HL-60 (cell line): ENCODE measurements at regions not wholly inside any gene's neighbourhood (a gene's known extent, or its start where the extent isn't known, plus 50 kb on each side); places are given as distances from the start of the nearest gene placed in this dataset.

Experiments
- CTCF ChIP-seq: IDR thresholded peaks from one replicate; pipeline ENCODE4 v1.5.1; 2011; ENCODE audit warnings: low read length, control low read depth, inconsistent platforms; ENCODE audit not compliant: insufficient read depth
- SPI1 ChIP-seq: IDR thresholded peaks from 2 replicates; pipeline ENCODE4 v1.6.1; 2012; ENCODE audit warnings: low read depth, mild to moderate bottlenecking, borderline replicate concordance
- TF ChIP-seq, protein P1 (sequence below): IDR thresholded peaks from 2 replicates; pipeline ENCODE4 v1.6.1; 2012; ENCODE audit warnings: low read depth; ENCODE audit not compliant: insufficient replicate concordance

- TF ChIP-seq CTCF (no peak), SPI1 (no peak)
- TF ChIP-seq, protein P1, sequence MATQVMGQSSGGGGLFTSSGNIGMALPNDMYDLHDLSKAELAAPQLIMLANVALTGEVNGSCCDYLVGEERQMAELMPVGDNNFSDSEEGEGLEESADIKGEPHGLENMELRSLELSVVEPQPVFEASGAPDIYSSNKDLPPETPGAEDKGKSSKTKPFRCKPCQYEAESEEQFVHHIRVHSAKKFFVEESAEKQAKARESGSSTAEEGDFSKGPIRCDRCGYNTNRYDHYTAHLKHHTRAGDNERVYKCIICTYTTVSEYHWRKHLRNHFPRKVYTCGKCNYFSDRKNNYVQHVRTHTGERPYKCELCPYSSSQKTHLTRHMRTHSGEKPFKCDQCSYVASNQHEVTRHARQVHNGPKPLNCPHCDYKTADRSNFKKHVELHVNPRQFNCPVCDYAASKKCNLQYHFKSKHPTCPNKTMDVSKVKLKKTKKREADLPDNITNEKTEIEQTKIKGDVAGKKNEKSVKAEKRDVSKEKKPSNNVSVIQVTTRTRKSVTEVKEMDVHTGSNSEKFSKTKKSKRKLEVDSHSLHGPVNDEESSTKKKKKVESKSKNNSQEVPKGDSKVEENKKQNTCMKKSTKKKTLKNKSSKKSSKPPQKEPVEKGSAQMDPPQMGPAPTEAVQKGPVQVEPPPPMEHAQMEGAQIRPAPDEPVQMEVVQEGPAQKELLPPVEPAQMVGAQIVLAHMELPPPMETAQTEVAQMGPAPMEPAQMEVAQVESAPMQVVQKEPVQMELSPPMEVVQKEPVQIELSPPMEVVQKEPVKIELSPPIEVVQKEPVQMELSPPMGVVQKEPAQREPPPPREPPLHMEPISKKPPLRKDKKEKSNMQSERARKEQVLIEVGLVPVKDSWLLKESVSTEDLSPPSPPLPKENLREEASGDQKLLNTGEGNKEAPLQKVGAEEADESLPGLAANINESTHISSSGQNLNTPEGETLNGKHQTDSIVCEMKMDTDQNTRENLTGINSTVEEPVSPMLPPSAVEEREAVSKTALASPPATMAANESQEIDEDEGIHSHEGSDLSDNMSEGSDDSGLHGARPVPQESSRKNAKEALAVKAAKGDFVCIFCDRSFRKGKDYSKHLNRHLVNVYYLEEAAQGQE, result no peak
Observed at GRCh38 chr3:154616298-154616697, 186.3 kb upstream of the GPR149 start.
